Muscle of arm (tissue), 1 donor: ENCODE measurements at regions not wholly inside any gene's neighbourhood (a gene's known extent, or its start where the extent isn't known, plus 50 kb on each side); places are given as distances from the start of the nearest gene placed in this dataset.
A peak's percentile ranks its signal among the peaks of the same experiment; 100 is the strongest.
"Not testable (repeated sequence)": the region's sequence is repeated elsewhere in the genome, so short reads cannot be mapped to it uniquely, and the experiment has no call there.

ENCODE experiments used
- DNase-seq: peaks from one replicate; pipeline ENCODE4 v3.0.0-alpha.2; 2013

DNA sequence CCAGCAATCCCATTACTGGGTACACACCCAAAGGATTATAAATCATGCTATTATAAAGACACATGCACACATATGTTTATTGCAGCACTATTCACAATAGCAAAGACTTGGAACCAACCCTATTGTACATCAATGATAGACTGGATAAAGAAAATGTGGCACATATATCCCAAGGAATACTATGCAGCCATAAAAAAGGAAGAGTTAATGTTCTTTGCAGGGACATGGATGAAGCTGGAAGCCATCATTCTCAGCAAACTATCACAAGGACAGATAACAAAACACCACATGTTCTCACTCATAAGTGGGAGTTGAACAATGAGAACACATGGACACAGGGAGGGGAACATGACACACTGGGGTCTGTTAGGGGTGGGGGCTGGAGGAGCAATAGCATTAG lies 177.2 kb upstream of the TBX18 start:
- DNase-seq: not testable (repeated sequence)

- no peak for DNase-seq
Observed at GRCh38 chr6:84929212-84929611, 164.8 kb upstream of the TBX18 start.

- DNase-seq: no peak
Observed at GRCh38 chr6:84927551-84927950, 163.2 kb upstream of the TBX18 start.

GRCh38 chr6:84926189-84927155 lies 162.1 kb upstream of the TBX18 start:
- no peak for DNase-seq

GRCh38 chr6:84921891-84922290 lies 157.5 kb upstream of the TBX18 start:
- DNase-seq: no peak

- DNase-seq: no peak
Observed at GRCh38 chr6:84920021-84920420, 155.6 kb upstream of the TBX18 start.

DNA sequence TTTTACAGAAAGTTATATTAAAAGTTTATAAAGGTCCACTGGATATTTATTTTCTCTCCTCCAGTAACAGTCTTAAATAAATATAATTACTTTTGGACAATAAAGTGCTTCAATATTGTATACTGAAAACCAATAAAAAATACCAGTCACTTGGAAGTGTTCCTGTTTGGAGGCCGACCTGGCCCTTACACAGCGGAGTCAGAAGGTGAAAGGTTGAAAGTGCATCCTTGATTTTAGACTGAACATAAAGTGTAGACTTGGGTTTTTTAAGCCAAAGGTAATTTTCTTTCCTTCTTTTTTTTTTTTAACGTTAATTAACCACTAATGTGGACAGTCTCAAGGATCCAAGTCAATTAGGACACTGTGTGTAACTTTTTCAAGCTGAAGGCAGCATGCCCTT lies 152.3 kb upstream of the TBX18 start:
- no peak for DNase-seq

GRCh38 chr6:84912472-84913322 lies 148.3 kb upstream of the TBX18 start:
- DNase-seq: no peak

GRCh38 chr6:84910906-84911607 lies 146.7 kb upstream of the TBX18 start:
- no peak for DNase-seq

DNA sequence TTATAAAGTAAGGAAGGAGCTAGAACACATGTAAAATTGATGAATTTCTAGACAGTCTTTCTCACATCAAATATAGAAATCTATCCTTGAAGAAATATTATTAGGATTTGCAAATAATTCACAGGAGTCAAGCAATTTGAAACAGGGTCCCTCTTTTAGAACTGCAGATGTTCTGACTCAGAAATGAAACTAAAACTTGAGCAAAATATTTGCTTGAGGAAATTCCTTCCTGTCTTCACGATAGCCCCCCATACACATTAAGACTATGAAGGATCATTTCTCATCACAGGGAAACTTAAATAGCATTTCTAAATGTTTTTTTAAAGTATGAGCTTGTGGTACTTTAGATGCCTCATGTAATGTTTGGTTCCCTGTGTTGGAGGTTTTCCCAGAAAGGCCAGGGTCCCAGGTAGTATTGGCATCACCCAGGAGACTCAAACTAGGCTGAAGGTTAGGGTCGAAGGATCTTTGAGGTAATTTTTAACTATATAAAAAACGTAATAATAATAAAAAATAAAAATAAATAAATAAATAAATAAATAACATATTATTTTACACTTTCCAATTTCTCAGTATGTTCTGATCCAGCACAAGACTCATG lies 144.0 kb upstream of the TBX18 start:
- no peak for DNase-seq

GRCh38 chr6:84906514-84906913 lies 142.1 kb upstream of the TBX18 start:
- DNase-seq: no peak

DNA sequence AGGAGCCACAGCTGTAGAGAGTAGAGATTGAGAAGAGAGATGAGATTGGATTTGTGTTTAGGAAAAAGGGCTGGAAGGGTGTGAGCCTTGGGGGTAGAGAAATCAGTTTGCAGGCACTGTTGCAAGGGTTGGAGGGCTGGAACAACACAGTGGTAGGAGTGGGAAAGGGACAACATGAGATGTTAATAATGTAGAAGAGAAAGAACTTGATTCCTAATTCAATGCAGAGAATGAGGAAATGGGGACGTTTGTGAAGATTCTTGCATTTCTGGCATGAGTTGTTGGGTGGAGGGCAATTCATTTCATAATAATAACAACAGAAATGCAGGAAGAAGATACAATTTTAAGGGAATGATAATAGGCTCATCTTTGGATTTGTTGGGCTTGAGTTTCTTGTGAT lies 141.4 kb upstream of the TBX18 start:
- DNase-seq: no peak

DNA sequence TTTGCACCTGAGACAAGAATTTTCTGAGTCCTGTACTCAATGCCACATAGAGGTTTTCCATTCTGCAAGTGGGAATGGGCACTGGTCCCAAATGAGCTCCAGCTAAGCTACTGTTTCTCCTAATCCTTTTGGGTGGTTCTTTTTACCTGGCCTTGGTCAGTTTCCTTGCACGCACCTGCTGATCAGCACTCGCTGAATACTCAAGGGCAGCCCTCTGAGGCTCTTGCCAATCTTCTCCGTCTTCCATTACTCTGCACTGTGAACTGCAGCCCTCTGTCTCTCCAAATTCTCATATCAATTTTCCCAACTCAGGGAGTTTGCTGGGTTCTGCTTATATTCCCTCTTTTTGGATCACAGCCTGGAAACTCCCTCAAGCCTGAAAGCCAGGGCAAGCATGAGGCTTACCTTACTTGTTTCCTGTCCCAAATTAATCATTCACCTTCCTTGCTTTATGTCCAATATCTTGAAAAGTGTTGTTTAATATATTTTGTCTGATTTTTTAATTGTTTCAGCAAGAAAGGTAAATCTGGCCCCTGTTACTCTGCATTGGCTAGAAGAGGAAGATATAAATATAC lies 138.0 kb upstream of the TBX18 start:
- no peak for DNase-seq

DNA sequence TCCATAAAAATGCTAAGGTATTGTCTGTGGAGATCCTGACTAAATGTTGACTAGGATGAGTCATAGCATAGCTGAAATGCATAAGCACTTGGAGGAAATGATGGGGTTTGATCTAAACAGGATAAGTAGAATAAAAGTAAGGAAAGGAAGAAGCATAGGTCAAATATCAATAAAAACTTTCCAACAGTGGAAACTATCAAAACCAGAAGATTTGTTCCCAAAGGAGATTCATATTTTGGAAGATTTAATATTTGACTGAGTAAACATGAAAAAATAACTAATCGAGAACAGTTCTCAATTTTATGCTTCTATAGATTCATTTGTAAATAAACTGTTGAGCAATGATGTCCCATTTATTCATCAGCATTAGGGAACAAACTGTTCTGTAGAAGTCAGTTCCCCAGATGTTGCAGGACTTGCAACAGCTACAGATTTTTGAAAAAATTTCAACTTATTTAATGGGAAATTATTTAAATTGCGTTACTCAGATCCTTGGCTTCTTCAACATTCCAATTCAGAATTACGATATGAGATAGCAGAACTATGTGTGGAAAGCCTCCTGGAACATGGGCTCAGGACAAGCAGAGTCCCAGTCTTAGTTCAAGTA lies 133.7 kb upstream of the TBX18 start:
- peak; percentile 36 for DNase-seq

DNA sequence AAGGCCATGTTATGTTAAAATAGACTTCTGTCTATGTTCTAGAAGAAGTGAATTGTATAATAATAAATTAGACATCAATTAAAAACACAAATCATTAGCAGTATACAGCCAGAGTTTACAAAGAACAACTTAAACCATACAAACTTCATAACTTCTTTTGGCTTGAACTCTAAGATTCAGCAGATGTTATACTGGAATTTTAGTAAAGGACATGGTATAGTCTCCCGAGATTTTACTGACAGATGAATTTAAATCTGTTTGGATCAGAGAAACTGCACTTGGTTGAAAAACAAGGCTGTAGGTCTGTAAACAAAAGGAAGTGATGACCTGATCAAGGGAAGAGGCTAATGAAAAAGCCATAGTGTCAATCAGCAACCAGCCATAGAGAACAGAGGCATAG lies 132.6 kb upstream of the TBX18 start:
- no peak for DNase-seq

- DNase-seq: no peak
Observed at GRCh38 chr6:84892671-84893070, 128.3 kb upstream of the TBX18 start.

- no peak for DNase-seq
Observed at GRCh38 chr6:84882768-84883766, 118.7 kb upstream of the TBX18 start.

DNA sequence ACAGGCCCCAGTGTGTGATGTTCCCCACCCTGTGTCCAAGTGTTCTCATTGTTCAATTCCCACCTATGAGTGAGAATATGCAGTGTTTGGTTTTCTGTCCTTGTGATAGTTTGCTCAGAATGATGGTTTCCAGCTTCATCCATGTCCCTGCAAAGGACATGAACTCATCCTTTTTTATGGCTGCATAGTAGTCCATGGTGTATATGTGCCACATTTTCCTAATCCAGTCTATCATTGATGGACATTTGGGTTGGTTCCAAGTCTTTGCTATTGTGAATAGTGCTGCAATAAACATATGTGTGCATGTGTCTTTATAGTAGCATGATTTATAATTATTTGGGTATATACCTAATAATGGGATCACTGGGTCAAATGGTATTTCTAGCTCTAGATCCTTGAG lies 115.0 kb upstream of the TBX18 start:
- not testable (repeated sequence) for DNase-seq

DNA sequence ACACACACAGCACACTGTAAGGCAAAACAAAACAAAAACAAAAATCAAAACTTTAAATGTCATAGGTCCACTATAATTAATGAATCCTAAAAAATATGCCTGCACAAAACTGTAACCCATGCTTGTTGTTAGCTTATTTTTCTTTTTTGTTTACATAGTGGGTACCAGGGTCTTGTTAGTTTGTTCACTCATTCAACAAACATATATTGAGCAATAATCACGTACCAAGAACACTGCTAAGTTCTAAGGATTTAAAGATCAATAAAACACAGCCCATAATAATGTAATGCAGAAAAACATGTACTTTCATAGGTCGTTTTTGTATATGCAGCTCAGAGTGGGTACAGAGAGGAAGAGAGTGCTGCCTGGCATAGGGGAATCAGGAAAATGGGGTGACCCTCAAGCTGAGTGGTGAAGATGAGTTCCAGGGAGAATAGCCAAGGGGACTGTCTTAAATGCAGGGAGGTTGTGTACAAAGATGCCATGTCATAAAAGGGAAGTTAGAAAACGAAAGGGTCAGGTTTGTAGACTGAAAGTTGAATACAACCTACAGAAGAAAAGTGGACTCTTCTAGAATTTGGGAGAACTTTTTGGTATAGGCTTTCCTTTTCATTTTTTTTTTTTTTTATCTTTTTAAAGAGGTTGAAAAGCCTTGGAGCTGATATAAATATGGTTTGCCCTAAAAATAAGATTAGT lies 113.3 kb upstream of the TBX18 start:
- DNase-seq: no peak
